ENCODE measurements at regions not wholly inside any gene's neighbourhood (a gene's known extent, or its start where the extent isn't known, plus 50 kb on each side); places are given as distances from the start of the nearest gene placed in this dataset.

- CTCF ChIA-PET: interaction anchor here (0.7 to 1.7 kb wide), 9 partner anchors 12 to 840 kb away, joined by 3 to 7 read pairs (median 4); partner anchors contain the start of gene ZCCHC4
- Histone ChIP-seq H3K4me1 (ENCODE audit: control insufficient read depth, extremely low read depth, insufficient read depth, low read length) (peaks cover 15% of the 10 kb centered on the region), H3K79me2 (ENCODE audit: control insufficient read depth, insufficient read depth, low read length) (no peaks in the 10 kb centered on the region), H3K4me2 (ENCODE audit: insufficient read depth, low read length) (peak overlapping the region; percentile 75), H4K20me1 (replicated peaks; ENCODE audit: control insufficient read depth, extremely low read depth, insufficient read depth, low read length) (no peaks in the 10 kb centered on the region), H3K9ac (replicated peaks; ENCODE audit: extremely low read depth, insufficient read depth, low read length) (no peak overlapping the region), H3K9me1 (replicated peaks; ENCODE audit: control insufficient read depth, extremely low read depth, insufficient read depth, low read length) (no peaks in the 10 kb centered on the region), H3K27me3 (ENCODE audit: control insufficient read depth in 2 of 2, insufficient read depth in 2 of 2, low read length in 2 of 2) (peaks cover 34 to 42% of the 10 kb centered on the region in 2 experiments), H3K9me3 (replicated peaks; ENCODE audit: control insufficient read depth, insufficient read depth, low read length) (no peaks in the 10 kb centered on the region), H2AFZ (ENCODE audit: low read depth, low read length) (peak overlapping the region; percentile 81), H3K4me3 (replicated peaks in 1 of 3; ENCODE audit: insufficient read depth in 1 of 3, low read depth in 1 of 3, low read length in 3 of 3) (peak overlapping the region; percentile 19 to 42 (median 33)), H3K36me3 (ENCODE audit: control insufficient read depth in 2 of 2, extremely low read depth in 1 of 2, insufficient read depth in 2 of 2, low read length in 2 of 2) (no peaks in the 10 kb centered on the region), H3K27ac (ENCODE audit: insufficient read depth, low read depth, low read length) (no peak overlapping the region)
- DNase-seq (ENCODE audit: low read depth, low spot score) (peak; percentile 63), FAIRE-seq (peak; percentile 70)
- dilution Hi-C loops (cut with MboI; ENCODE audit: extremely low pct_ligation_motif_present, low sequenced_read_pairs) (no loop called here), intact Hi-C loops (cut with micrococcal nuclease) (loop anchor here (2.0 to 5.0 kb wide), 2 partner anchors 110 to 520 kb away; no protein-coding TSS in a partner anchor)
- BruUV-seq (replicated peaks): no TSS peak
- POLR2A ChIA-PET: interaction anchor here (0.6 kb wide), 1 partner anchor 22 kb away, joined by 3 read pairs; no protein-coding TSS in a partner anchor
- TF ChIP-seq FOS (IDR thresholded peaks at IDR 0.05; ENCODE audit: borderline replicate concordance, insufficient read depth, low read length) (no peak), JUN (IDR thresholded peaks at IDR 0.05; ENCODE audit: borderline replicate concordance, insufficient read depth, insufficient read length, low read depth) (no peak), CTCF (IDR thresholded peaks at IDR 0.05; ENCODE audit: extremely low read depth in 1 of 2, insufficient read depth in 1 of 2, low read depth in 1 of 2, low read length in 2 of 2) (peak; percentile 79 to 81), EZH2 (IDR thresholded peaks at IDR 0.05; ENCODE audit: borderline replicate concordance, low read depth, low read length, severe bottlenecking) (no peak)
- TF ChIP-seq, protein P1, sequence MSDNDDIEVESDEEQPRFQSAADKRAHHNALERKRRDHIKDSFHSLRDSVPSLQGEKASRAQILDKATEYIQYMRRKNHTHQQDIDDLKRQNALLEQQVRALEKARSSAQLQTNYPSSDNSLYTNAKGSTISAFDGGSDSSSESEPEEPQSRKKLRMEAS (IDR thresholded peaks at IDR 0.05; ENCODE audit: insufficient read depth, insufficient read length): peak; percentile 46
These were observed 111.6 kb downstream of the DHX15 start for GRCh38 chr4:24472514-24473308.

Data from endothelial cell of umbilical vein (primary cell).